ENCODE measurements at regions not wholly inside any gene's neighbourhood (a gene's known extent, or its start where the extent isn't known, plus 50 kb on each side); places are given as distances from the start of the nearest gene placed in this dataset.
A peak's percentile ranks its signal among the peaks of the same experiment; 100 is the strongest.
"Not testable (repeated sequence)": the region's sequence is repeated elsewhere in the genome, so short reads cannot be mapped to it uniquely, and the experiment has no call there.

DNA sequence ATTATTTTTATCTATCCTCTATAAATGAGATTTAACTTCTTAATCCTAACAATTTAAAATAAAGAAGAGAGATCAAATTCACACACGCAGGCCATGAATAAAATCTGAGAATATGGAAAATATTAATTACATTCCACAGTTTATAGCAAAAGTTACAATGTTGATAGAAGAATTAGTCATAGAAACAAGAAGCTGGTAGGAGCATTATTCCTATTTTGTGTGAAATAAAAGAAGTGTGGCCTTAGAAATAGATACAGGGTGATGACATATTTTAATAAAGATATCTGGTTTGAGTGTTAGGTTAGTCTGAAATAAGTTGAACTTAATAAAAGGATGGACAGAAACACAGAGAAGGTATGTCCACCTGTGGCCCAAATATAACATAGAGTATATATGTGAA lies 790.4 kb upstream of the NUDT12 start:
- H3K4me3 ChIP-seq (ENCODE audit: low read length), result no peak overlapping the region
- H3K27me3 ChIP-seq (ENCODE audit: control insufficient read depth, insufficient read depth, low read length), result no peaks in the 10 kb centered on the region
- H3K9me3 ChIP-seq (replicated peaks; ENCODE audit: low read length), result no peaks in the 10 kb centered on the region
- no peaks in the 10 kb centered on the region for H3K36me3 ChIP-seq (ENCODE audit: insufficient read depth, low read length)
- H3K4me2 ChIP-seq (ENCODE audit: low read length), result no peak overlapping the region
- H3K4me1 ChIP-seq (ENCODE audit: control insufficient read depth, insufficient read depth, low read length), result peaks cover under 1% of the 10 kb centered on the region
- H3K9ac ChIP-seq (ENCODE audit: low read depth, low read length), result no peak overlapping the region

DNA sequence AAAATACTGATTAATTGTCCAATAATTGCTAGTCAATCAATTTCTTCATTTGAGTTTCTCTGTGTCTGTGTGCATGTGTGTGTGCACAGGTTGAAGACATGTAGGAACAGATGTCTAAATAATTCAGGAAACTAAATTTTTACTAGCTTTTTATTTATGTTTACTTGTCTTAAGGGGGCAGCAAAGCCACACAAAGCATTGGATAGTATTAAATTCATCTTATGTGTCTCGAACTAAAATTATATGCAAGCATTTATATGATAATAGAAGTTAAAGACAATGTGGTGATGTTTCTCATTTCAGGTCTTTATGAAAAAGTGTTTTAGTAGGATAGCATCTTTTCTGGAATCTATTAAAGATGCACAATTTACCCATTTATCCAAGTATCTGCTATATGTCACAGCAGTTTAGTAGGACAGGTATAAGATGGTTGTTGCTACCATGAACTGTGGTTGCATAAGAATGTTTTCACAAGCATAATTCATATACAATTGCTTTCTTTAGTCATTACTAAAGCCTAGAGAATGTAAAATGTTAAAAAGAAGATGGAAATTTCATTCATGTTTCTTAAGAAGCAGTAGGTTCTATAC lies 784.6 kb upstream of the NUDT12 start:
- H3K36me3 ChIP-seq (ENCODE audit: insufficient read depth, low read length), result no peaks in the 10 kb centered on the region
- H3K9ac ChIP-seq (ENCODE audit: low read depth, low read length), result no peak overlapping the region
- H3K27me3 ChIP-seq (ENCODE audit: control insufficient read depth, insufficient read depth, low read length), result no peaks in the 10 kb centered on the region
- peaks cover 17% of the 10 kb centered on the region for H3K4me1 ChIP-seq (ENCODE audit: control insufficient read depth, insufficient read depth, low read length)
- H3K4me2 ChIP-seq (ENCODE audit: low read length), result no peak overlapping the region
- no peaks in the 10 kb centered on the region for H3K9me3 ChIP-seq (replicated peaks; ENCODE audit: low read length)
- H3K4me3 ChIP-seq (ENCODE audit: low read length), result no peak overlapping the region

DNA sequence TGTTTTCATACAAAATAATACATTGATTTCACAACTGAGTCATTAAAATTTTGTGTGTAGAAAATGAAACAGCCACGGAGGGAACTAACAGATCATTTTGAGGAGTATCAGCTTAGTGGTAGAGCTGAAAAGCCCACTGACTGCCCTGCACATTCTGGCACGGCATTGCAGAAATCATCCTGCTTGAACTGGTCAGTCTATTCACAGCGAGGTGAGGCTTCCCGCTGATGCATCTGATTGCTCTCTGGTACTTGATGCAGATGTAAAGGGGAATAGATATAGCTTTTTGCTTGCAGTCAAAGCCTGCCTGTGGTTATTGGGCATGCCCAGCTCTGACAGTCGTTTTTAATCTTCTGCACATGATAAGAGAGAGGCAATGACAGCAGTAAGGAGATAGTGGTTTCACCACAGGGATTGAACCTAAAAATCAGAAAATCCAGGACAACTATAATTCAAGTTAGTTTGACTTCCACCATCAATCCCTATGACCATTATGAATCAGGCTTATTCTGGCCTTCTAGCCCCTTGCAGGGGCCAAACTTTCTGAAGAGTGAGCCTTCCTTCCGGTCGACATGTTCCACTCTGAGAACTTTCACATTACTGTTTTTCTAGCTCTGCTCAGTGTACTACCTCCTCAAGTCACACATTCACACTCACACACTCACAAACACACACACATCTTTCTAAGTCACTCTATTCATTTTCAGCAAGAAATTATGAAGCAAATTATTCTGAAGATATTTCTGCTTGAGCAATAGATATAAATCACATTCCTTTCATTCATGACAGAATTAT lies 782.8 kb upstream of the NUDT12 start:
- Histone ChIP-seq H3K4me2 (ENCODE audit: low read length) (peak overlapping the region; percentile 74), H3K4me3 (ENCODE audit: low read length) (peak overlapping the region; percentile 51), H3K9ac (ENCODE audit: low read depth, low read length) (peak overlapping the region; percentile 57)

DNA sequence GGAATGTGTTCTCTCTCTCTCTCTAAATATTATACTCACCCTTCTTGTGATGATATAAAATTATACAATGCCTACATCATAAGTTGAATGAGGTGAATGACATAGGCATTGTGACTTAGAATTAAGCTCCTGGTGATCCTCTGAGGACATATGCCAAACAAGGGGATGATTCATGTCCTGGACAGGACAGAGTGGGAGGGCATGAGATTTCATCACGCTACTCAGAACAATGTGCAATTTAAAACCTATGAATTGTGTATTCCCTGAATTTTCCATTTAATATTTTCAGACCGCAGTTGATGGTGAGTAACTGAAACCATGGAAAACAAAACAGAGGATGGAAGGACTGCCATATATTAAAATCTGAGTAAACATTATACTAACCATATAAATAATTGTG lies 782.2 kb upstream of the NUDT12 start:
- H3K9me3 ChIP-seq (replicated peaks; ENCODE audit: low read length), result no peaks in the 10 kb centered on the region
- H3K27me3 ChIP-seq (ENCODE audit: control insufficient read depth, insufficient read depth, low read length), result no peaks in the 10 kb centered on the region
- H3K9ac ChIP-seq (ENCODE audit: low read depth, low read length), result no peak overlapping the region
- H3K4me3 ChIP-seq (ENCODE audit: low read length), result peak overlapping the region; percentile 51
- peak overlapping the region; percentile 74 for H3K4me2 ChIP-seq (ENCODE audit: low read length)
- peaks cover 20% of the 10 kb centered on the region for H3K4me1 ChIP-seq (ENCODE audit: control insufficient read depth, insufficient read depth, low read length)
- no peaks in the 10 kb centered on the region for H3K36me3 ChIP-seq (ENCODE audit: insufficient read depth, low read length)

More for the DNA sequence above, 782.8 kb upstream of the NUDT12 start:
- Histone ChIP-seq H3K36me3 (ENCODE audit: insufficient read depth, low read length) (no peaks in the 10 kb centered on the region), H3K27me3 (ENCODE audit: control insufficient read depth, insufficient read depth, low read length) (no peaks in the 10 kb centered on the region), H3K4me1 (ENCODE audit: control insufficient read depth, insufficient read depth, low read length) (peaks cover 17% of the 10 kb centered on the region), H3K9me3 (replicated peaks; ENCODE audit: low read length) (no peaks in the 10 kb centered on the region)

DNA sequence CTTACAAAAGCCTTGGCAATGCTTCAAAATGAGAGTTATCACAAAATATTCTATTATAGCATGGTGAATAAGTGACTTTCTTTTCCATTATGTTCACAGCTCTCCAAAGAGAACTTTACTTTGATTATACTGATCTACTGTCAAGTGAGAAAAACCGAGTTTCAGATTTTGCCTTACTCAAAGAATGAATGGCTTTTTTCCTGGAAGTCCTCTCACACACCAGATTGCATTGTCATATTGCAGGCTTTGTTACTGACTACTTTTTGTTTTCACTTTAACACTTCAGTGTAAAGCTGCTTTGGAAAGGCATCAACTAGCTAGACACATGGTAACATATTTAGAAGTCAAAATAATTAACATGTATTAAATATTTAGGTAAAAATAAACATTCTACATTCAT lies 765.2 kb upstream of the NUDT12 start:
- H3K4me2 ChIP-seq (ENCODE audit: low read length), result no peak overlapping the region
- no peak overlapping the region for H3K4me3 ChIP-seq (ENCODE audit: low read length)
- H3K36me3 ChIP-seq (ENCODE audit: insufficient read depth, low read length), result no peaks in the 10 kb centered on the region
- no peak overlapping the region for H3K9ac ChIP-seq (ENCODE audit: low read depth, low read length)
- H3K9me3 ChIP-seq (replicated peaks; ENCODE audit: low read length), result no peaks in the 10 kb centered on the region
- no peaks in the 10 kb centered on the region for H3K27me3 ChIP-seq (ENCODE audit: control insufficient read depth, insufficient read depth, low read length)
- H3K4me1 ChIP-seq (ENCODE audit: control insufficient read depth, insufficient read depth, low read length), result no peaks in the 10 kb centered on the region

DNA sequence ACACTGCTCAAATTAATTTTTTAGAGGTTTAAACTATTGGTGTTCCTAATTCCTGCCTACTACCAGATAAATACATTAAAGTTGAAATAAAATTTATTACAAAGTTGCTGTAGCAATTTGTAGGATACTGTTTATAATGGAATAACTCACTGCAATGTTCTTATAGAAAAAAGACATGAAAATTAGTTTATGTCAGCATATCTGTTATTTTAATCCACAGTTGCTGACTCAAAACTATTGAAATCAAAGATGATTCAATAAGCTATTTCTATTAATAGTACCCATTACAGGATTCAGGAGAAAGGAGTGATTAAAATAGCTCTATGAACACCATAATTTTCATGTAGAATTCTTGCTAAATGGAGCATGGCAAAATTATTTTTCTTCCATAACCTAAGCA lies 764.4 kb upstream of the NUDT12 start:
- no peak overlapping the region for H3K4me3 ChIP-seq (ENCODE audit: low read length)
- no peak overlapping the region for H3K4me2 ChIP-seq (ENCODE audit: low read length)
- H3K9ac ChIP-seq (ENCODE audit: low read depth, low read length), result no peak overlapping the region
- no peaks in the 10 kb centered on the region for H3K36me3 ChIP-seq (ENCODE audit: insufficient read depth, low read length)
- no peaks in the 10 kb centered on the region for H3K27me3 ChIP-seq (ENCODE audit: control insufficient read depth, insufficient read depth, low read length)
- H3K9me3 ChIP-seq (replicated peaks; ENCODE audit: low read length), result no peaks in the 10 kb centered on the region
- no peaks in the 10 kb centered on the region for H3K4me1 ChIP-seq (ENCODE audit: control insufficient read depth, insufficient read depth, low read length)

DNA sequence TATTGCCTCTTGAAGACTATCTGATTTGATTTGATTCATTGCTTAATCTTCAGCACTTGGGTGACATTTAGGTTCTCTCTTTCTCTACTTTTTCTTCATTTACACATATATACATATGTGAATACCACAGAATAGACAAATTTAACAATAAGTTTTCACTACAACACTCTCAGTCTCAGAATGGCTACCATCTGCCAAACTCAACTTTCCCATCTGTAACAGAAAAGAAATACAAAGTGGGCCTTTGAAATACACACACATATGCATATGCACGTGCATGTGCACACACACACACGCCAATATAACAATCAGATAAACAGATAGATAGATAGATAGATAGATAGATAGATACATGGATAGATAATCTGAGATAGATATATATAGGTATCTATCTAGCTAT lies 762.8 kb upstream of the NUDT12 start:
- Histone ChIP-seq H3K36me3 (ENCODE audit: insufficient read depth, low read length) (no peaks in the 10 kb centered on the region), H3K4me1 (ENCODE audit: control insufficient read depth, insufficient read depth, low read length) (no peaks in the 10 kb centered on the region), H3K9me3 (replicated peaks; ENCODE audit: low read length) (no peaks in the 10 kb centered on the region), H3K4me2 (ENCODE audit: low read length) (no peak overlapping the region), H3K4me3 (ENCODE audit: low read length) (no peak overlapping the region), H3K9ac (ENCODE audit: low read depth, low read length) (no peak overlapping the region), H3K27me3 (ENCODE audit: control insufficient read depth, insufficient read depth, low read length) (no peaks in the 10 kb centered on the region)

DNA sequence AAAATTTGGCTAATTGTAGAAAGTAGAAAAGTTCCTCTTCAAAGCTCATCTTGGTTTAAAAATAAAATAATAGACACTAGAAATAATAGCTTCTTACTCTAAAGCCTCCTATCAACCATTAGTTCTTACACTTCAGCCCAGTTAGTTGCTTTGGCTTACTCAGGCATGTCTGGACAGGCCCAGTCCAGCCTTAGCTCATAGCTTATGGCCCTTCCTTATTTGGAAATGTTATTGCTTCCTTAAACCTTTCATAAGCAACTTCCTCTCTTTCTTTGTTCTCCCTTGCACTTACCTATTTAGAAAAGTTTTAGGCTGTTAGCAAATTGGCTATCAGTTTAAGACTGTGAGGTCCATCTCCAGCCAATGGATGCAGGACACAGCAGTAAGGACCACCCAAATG lies 754.1 kb upstream of the NUDT12 start:
- not testable (repeated sequence) for H3K9ac ChIP-seq (ENCODE audit: low read depth, low read length); H3K4me3 ChIP-seq (ENCODE audit: low read length); H3K36me3 ChIP-seq (ENCODE audit: insufficient read depth, low read length); H3K9me3 ChIP-seq (replicated peaks; ENCODE audit: low read length); H3K4me2 ChIP-seq (ENCODE audit: low read length); H3K4me1 ChIP-seq (ENCODE audit: control insufficient read depth, insufficient read depth, low read length); H3K27me3 ChIP-seq (ENCODE audit: control insufficient read depth, insufficient read depth, low read length)

DNA sequence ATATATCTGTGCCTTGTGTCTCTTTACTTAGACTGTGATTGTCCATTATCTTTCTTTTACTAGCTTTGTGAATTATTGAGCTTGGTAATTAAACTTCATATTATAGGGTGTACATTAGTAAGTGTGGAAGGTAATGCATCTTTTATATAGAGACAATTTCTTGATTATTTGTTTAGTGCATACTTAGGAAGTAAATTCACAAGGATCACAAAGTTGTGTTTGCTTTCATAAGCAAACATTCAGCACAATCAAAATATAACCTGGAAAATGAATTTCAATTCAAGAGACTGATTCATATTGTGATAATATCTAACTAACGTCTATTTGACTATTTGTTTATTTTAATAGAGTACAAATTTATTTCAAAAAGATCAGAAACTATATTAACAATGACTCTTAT lies 749.9 kb upstream of the NUDT12 start:
- H3K4me1 ChIP-seq (ENCODE audit: control insufficient read depth, insufficient read depth, low read length), result no peaks in the 10 kb centered on the region
- H3K9me3 ChIP-seq (replicated peaks; ENCODE audit: low read length), result no peaks in the 10 kb centered on the region
- no peak overlapping the region for H3K4me3 ChIP-seq (ENCODE audit: low read length)
- H3K36me3 ChIP-seq (ENCODE audit: insufficient read depth, low read length), result no peaks in the 10 kb centered on the region
- no peak overlapping the region for H3K9ac ChIP-seq (ENCODE audit: low read depth, low read length)
- H3K27me3 ChIP-seq (ENCODE audit: control insufficient read depth, insufficient read depth, low read length), result no peaks in the 10 kb centered on the region
- H3K4me2 ChIP-seq (ENCODE audit: low read length), result no peak overlapping the region

DNA sequence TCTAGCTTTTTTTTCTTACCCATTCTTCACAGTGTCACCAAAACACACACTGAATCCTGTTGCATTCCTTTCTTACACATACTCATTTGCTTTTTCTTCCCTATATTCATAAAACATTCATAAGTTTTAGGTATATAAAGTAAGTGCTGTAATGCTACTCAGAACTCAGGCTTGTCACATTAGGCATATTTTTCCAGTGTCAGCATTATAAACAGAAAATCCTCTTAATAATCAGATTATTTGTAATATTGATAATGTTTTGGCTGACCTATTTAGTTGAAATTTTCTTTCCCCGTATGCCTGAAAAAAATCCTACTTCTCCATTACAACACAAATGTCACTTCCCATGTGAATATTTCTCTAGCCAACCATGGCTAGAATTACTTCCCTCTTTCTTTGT lies 743.0 kb upstream of the NUDT12 start:
- Histone ChIP-seq H3K9me3 (replicated peaks; ENCODE audit: low read length) (no peaks in the 10 kb centered on the region), H3K4me3 (ENCODE audit: low read length) (no peak overlapping the region), H3K9ac (ENCODE audit: low read depth, low read length) (no peak overlapping the region), H3K36me3 (ENCODE audit: insufficient read depth, low read length) (no peaks in the 10 kb centered on the region), H3K4me1 (ENCODE audit: control insufficient read depth, insufficient read depth, low read length) (no peaks in the 10 kb centered on the region), H3K27me3 (ENCODE audit: control insufficient read depth, insufficient read depth, low read length) (no peaks in the 10 kb centered on the region), H3K4me2 (ENCODE audit: low read length) (no peak overlapping the region)

DNA sequence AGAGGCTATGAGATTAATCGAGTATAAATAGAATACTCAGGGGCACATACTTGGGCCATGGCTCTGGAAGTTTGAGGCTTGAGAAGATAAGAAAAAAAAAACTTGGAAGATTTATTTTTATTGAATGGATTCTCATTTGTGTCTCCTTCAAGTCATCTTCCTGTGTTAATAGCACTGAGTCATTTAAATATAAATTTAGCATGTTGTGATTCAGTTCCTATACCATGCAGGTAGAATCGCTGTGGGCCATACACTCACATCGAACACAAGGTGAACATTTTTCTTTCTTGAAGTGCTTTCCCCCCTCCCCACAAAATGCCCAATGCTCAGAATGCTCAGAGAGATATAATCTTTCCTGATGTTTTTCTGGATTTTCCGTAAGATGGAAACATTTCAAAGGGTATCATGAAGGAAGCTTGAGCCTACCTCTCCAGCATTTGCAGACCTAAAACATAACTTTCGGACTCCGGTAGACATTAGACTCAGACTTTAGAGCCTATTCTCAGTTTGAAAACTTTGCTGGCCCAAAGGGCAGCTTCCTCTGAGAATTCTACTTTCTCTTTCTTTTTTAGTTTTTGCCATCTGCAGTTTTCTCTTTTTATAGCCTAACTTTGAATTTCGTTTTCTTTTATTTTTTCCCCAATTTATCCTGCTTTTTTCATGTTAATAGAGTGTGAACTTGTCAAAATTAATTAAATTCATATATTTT lies 737.6 kb upstream of the NUDT12 start:
- Histone ChIP-seq H3K9ac (ENCODE audit: low read depth, low read length) (no peak overlapping the region), H3K9me3 (replicated peaks; ENCODE audit: low read length) (no peaks in the 10 kb centered on the region), H3K36me3 (ENCODE audit: insufficient read depth, low read length) (no peaks in the 10 kb centered on the region)

More for the DNA sequence above, 737.6 kb upstream of the NUDT12 start:
- H3K4me3 ChIP-seq (ENCODE audit: low read length), result no peak overlapping the region
- H3K27me3 ChIP-seq (ENCODE audit: control insufficient read depth, insufficient read depth, low read length), result no peaks in the 10 kb centered on the region
- peaks cover 4% of the 10 kb centered on the region for H3K4me1 ChIP-seq (ENCODE audit: control insufficient read depth, insufficient read depth, low read length)
- no peak overlapping the region for H3K4me2 ChIP-seq (ENCODE audit: low read length)

All from skeletal muscle satellite cell (primary cell).